GM12864 (cell line): ENCODE measurements at regions not wholly inside any gene's neighbourhood (a gene's known extent, or its start where the extent isn't known, plus 50 kb on each side); places are given as distances from the start of the nearest gene placed in this dataset.

ENCODE experiments used
- DNase-seq: peaks from one replicate; pipeline ENCODE4 v3.0.0-alpha.2; 2011; ENCODE audit warnings: low read depth
- H3K4me3 ChIP-seq: 2 replicates; pipeline ENCODE4 v1.5.1; 2011; ENCODE audit warnings: mild to moderate bottlenecking, low read depth, low read length, control low read depth
- CTCF ChIP-seq: IDR thresholded peaks from 2 replicates; pipeline ENCODE4 v1.5.1; 2011; ENCODE audit warnings: low read depth, mild to moderate bottlenecking, moderate library complexity, low read length, control low read depth, inconsistent platforms; ENCODE audit errors: missing control alignments

DNA sequence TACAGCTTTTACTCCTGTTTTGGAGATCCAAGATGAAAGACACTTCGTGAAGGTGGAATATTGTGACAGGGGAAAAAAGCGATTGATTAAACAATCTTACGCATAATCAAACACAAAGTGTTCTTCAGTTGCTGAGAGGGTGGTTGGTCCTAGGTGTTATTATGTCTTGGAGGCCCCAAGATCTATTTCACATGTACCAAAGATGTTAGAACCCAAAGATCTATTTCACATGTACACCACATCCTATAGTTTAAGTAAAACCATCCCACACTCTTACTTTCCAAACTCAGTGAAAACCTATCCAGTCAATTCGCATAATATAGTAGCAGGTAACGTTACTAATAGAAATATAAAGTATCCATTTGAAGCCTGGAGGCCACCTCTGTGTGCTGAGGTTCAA, 242.6 kb upstream of the MAF start:
- no peak for DNase-seq
- H3K4me3 ChIP-seq = no peak overlapping the region
- TF ChIP-seq CTCF = no peak

DNA sequence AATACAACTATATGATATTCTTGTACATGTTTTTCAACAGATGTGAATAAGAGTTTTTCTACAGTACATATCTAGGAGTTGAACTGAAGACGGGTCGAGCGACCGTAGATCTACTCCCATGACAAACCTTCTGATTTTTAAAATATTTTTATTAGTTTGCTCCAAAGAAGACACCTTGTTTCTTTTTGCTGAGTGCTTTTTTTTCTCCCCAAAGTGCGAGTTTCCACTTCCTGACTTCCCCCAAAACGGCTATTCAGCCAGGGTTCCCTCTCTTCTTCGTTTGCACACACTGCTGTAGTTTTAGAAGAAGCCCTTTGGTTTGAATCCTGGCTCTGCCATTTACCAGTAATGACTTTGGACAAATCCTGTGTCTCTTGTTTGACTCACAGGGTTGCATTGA, 241.7 kb upstream of the MAF start:
- TF ChIP-seq CTCF = no peak
- no peak for DNase-seq
- no peak overlapping the region for H3K4me3 ChIP-seq

GRCh38 chr16:79839466-79840341, 239.2 kb upstream of the MAF start:
- no peak overlapping the region for H3K4me3 ChIP-seq
- no peak for TF ChIP-seq CTCF
- no peak for DNase-seq

DNA sequence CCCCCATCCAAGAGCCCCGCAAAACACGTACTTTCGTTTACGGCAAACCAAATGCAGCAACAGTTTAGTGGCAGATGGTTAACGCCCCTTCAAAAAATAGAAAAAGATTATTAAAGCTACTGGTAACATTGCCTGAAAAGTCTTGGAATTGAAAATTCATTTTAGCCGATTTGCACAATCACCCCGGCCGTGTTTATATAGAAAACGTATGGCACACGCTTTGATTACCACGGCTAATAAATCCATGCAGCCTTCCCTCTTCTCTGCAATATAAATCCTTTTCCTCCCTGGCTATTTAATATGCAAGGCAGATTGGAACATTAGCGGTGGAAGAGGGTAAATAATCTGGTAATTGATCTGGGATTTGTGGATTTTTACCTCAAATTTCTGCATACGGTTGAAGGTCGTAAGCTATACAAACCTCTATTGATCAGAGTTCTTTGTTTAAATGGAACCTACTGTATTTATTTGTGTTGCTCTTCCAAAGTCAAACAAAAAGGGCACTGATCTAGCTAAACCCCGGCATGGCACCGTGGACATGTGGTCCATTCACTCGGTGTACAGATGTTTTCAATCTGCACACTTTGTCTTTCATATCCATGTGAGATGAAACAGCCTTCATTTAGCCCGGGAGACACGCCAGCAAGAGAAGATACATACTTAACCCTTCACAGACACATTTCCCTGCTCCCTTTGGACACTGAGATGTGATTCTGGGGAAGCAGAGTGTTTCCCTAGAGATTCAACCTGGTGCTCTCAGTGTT, 238.1 kb upstream of the MAF start:
- DNase-seq = no peak
- no peak overlapping the region for H3K4me3 ChIP-seq
- TF ChIP-seq CTCF = no peak

GRCh38 chr16:79836144-79836543, 235.6 kb upstream of the MAF start:
- no peak for DNase-seq
- no peak for TF ChIP-seq CTCF
- H3K4me3 ChIP-seq = no peak overlapping the region

DNA sequence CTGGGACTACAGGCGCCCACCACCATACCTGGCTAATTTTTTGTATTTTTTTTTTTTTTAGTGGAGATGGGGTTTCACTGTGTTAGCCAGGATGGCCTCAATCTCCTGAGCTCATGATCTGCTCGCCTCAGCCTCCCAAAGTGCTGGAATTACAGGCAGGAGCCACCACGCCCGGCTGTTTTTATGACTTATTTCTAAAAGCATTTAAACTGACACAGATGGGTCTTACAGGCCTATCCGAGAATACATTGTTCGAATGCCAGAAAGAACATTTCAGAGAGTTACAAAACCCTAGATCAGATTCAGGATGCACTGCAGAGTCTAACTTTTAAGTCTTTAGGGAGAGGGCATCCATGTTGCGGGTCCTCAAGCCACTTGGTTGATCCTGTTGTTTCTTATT, 234.7 kb upstream of the MAF start:
- H3K4me3 ChIP-seq = no peak overlapping the region
- DNase-seq = no peak
- TF ChIP-seq CTCF = no peak
